Breast epithelium (tissue), 3 donors: ENCODE measurements at regions not wholly inside any gene's neighbourhood (a gene's known extent, or its start where the extent isn't known, plus 50 kb on each side); places are given as distances from the start of the nearest gene placed in this dataset.

Experiments used
- POLR2AphosphoS5 ChIP-seq, 3 donors: sonication (generic); formaldehyde crosslinking; IDR thresholded peaks; one replicate each; pipeline ENCODE4 v1.6.1; 2017; ENCODE audit warnings: antibody characterized with exemption in 3 of 3
- TF ChIP-seq, protein P1 (sequence below), 3 donors: fragments of 450-650 bp; IDR thresholded peaks; one replicate each; pipeline ENCODE4 v1.5.1; 2016 to 2017; ENCODE audit warnings: antibody characterized with exemption in 3 of 3, mild to moderate bottlenecking in 3 of 3, moderate library complexity in 3 of 3

DNA sequence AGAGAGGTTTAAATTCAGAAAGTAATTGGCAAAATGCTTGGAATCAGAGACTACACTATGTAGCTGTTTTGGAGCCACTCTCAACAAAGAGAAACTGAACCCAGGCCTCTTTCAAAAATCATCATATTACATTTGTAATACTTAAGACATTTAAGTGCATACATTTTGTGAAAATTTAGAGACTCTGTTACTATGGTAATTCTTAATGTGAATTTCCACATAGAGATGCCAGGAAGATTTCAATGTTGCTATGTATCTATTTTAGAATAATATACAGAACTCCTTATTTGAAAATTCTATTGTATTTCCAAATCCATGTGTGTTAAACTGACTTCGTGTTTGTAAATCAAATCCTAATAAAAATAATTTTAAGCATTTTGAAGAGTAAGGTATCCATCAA lies 1260.9 kb upstream of the C9orf72 start:
- TF ChIP-seq, protein P1, sequence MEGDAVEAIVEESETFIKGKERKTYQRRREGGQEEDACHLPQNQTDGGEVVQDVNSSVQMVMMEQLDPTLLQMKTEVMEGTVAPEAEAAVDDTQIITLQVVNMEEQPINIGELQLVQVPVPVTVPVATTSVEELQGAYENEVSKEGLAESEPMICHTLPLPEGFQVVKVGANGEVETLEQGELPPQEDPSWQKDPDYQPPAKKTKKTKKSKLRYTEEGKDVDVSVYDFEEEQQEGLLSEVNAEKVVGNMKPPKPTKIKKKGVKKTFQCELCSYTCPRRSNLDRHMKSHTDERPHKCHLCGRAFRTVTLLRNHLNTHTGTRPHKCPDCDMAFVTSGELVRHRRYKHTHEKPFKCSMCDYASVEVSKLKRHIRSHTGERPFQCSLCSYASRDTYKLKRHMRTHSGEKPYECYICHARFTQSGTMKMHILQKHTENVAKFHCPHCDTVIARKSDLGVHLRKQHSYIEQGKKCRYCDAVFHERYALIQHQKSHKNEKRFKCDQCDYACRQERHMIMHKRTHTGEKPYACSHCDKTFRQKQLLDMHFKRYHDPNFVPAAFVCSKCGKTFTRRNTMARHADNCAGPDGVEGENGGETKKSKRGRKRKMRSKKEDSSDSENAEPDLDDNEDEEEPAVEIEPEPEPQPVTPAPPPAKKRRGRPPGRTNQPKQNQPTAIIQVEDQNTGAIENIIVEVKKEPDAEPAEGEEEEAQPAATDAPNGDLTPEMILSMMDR (IDR thresholded peaks at IDR 0.05), result no peak
- no peak for TF ChIP-seq POLR2AphosphoS5 (IDR thresholded peaks at IDR 0.05)
